ENCODE measurements at regions not wholly inside any gene's neighbourhood (a gene's known extent, or its start where the extent isn't known, plus 50 kb on each side); places are given as distances from the start of the nearest gene placed in this dataset.

DNA sequence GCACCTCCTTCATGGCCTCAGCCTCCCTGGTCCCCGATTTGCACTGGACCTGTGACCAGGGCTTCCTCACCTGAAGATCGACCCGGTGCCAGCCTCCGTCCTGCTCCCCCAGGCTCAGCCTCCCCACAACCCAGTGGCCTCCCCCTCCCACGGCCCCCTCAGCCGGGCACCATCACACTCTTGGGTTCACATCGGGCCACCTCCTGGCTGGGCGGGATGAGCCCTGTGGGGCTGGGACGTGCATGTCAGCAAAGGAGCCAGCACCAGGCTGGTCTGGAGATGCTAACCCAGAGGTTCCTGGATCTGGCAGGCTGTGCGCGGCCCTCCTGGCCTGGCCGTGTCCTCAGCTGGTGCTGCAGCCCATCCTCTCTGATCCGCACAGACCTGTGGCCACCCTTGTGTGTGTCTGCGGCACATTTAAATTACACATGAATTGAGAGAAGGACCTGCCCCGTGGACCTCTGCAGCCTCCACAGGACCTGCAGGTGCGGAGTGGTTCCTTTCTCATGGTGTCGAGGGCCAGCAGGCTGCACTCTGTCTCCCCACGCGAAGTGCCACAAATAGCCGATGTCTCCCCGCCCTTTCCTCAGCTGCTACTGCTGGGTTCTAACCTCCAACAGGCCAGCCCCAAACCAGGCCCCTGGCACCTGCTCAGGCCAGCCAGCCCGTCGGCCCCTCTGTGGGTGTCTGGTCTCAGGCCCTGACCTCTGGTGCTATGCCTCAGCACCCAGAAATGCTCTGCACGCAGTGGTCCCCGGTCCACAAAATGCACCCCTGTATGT lies 237.5 kb downstream of the ERMARD start:
- no peak for DNase-seq

DNA sequence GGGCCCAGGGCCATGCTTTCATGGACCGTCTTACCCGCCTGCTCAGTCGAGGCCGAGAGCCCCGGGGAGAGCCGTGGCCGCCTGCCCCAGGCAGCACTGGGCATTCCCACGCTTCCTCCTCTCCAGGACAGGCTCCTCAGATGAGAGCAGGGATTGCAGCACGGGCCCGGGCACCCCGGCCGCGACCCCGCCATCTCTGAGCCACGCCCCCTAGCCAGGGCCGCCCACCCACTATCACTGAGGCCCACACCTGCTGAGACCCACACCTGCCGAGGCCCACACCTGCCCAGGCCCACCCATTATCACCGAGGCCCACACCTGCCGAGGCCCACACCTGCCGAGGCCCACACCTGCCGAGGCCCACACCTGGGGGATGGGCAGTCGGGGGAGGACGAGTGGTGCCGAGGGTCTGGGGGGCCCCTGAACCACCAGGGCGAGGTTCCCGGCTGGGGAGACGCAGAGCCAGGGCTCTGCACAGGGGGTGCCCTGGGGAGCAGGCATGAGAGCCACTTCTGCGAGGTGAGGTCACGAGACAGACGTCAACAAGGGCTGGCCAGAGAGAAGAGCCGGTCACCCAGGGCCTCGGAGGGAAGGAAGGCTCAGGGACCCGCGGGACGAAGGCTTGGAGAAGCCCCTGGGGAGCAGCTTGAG lies 235.6 kb downstream of the ERMARD start:
- DNase-seq, result no peak

DNA sequence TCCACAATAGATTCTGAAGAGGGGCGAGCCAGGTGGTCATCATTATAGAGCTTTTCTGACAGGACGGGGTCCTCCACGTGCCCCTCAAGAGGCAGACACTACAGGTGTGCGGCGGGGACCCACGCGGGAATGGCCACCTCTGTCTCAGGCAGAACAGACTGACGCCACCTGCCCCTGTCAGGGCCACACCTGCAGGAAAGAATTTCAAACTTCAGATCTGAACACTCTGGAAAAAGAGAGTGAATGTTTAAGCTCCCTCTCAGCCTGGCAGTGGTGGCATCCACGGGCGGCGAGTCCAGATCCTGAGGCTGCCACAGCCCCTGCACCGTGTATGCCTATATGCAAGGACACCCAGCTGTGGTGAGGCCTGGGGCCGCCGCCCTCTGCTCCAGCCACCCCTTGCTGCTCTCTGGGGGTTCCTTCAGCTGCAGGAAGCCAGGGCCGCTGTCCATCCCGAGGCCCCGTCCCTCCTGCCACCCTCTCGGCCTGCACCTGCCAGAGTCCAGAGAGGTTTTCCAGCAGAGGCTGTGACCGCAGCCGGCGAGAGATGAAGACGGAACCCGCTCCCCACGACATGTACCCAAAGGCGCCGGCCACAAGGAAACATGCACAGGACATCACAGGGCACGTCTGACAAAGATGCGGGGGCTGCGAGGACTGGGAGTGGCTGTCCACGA lies 234.9 kb downstream of the ERMARD start:
- no peak for DNase-seq

DNA sequence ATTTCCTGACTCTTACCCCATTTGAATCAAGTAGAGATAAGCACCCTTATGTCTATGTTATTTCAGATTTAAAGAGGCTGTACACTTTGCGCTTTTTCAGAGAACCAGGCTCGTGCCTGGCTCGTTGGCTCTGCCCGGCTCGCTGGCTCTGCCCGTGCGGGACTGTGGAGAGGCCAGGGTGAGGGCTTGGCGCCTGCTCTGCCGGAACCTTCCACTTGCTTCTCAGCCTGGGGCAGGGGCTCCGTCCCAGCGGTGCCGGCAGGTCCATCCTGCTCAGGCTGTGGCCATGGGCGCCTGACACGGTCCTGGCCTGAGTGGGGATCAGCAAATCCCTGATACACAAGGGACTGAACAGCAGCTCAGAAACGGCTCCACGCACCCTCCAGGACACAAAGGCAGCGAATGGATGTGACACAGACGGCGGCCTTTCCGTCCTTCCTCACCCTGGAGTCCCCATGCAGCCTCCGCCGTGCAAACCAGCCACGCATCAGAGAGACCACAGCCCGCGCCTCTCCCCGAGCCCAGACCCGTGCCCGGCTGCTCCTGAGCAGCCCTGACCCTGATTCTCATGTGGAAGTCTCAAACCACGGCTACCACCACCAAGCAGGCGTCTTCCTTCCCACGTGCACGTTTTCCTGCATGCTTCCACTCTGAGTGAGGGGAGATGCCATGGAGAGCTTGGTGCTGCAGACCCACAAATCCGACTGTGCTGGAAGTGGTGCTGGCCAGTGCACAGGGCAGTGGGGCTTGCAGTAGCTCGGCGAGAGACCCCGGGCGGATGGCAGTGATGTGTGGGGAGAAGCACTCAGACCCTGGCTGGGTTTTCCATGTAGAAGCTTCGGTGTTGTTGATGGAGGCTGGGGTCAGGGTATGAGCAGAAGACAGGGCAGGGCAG lies 233.9 kb downstream of the ERMARD start:
- DNase-seq, result no peak

DNA sequence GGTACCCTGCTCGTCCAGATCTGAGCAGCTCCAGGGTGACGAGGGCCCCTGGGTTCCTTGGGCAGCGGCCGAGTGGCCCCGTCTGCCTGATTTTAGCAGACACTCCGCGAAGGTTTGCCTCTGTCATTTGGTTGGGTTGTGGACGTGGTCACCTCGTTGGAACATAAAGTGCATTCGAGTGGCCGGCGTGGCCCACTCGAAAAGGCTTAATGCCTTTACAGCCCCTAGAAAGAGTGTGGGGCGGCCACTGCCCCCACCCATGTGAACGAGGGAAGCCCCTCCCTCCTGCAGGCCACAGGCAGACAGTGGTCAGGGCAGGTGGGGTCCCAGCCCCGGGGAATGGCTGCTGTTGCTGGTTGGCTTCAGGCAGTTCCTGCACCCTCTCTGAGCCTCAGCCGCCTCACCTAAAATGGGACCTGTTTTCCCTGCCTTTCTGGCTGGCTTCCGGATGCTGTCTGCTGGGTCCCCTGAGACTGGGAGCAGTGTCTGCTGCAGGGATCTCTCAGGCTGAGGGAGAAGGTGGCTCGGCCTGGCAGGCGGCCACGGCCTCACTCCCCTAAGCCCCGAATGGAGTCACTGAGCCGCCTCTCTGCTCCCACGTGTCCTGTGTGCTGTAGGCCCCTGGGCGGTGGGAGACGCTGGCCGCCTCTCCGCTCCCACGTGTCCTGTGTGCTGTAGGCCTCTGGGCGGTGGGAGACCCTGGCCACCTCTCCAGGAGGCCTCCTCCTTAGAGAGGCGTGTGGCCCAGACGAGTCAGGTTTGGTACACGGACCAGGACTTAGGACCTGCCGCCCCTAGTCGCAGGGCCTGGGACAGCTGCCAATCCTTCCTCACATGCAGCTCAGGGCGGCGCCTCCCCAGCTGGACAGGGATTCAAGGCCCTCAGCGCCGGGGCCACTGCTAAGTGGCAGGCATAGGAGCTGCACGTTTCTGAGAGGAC lies 233.0 kb downstream of the ERMARD start:
- DNase-seq, result no peak

DNA sequence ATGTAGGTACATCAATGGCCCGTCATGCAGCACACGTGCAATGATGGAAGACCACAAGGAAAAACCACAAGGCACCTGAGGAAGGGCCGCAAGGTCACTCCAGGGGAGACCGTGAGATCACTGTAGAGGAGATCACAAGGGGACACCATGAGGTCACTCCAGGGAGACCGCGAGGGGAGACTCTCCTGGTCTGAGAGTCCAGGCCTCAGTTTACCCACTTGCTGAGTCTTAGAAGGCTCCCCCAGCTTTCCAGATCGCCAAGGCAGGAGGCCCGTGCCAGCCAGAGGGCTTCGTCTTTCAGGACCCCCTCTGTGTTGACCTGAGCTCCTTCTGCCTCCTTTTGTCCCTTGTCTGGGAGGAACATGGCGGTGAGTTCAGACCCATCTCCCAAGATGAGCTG lies 232.2 kb downstream of the ERMARD start:
- no peak for DNase-seq

DNA sequence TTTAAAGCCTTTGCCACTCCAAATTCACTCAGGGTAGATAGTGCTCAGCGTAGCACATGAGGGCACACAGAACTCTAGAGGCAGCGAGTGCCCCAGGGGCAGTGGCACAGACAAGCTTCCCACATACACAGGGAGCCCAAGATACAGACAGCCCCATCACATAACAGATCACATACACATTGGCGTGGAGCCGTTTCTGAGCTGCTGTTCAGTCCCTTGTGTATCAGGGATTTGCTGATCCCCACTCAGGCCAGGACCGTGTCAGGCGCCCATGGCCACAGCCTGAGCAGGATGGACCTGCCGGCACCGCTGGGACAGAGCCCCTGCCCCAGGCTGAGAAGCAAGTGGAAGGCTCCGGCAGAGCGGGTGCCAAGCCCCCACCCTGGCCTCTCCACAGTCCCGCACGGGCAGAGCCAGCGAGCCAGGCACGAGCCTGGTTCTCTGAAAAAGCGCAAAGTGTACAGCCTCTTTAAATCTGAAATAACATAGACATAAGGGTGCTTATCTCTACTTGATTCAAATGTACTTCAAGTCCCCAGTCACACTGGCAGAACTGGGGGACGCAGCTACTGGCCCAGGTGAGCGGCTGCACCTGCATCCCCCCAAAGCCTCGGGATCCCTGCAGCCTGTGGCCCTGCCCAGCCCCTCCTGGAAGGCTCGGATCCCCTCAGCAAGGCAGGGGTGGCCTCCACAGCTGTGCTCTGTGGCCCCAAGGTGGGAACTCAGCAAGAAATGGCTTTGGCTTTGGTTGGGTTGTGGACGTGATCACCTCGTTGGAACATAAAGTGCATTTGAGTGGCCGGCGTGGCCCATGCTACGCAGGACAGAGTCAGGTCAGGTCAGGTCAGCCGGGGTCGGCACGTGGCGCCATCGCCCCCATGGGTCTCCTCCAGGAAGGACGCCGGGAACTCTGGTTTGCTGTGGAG lies 231.3 kb downstream of the ERMARD start:
- no peak for DNase-seq

DNA sequence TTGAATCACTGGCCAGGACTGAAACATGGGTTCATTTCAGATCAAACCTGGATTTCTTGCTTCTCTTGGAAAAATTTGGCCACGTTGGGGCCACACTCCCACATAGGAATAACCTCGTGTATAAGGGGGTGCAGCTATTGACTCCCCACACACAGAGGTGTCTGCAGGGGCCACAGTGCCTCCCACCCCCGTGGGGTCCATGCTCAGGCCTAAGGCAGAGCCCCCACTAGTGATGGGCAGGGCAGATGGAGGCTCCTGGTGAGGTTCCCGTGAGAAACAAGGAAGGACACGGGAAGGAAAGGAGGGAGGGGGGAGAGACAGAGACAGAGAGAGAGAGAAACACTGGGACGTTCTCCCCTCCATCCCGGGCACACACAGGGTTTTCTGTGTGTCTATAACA lies 230.5 kb downstream of the ERMARD start:
- DNase-seq, result no peak

DNA sequence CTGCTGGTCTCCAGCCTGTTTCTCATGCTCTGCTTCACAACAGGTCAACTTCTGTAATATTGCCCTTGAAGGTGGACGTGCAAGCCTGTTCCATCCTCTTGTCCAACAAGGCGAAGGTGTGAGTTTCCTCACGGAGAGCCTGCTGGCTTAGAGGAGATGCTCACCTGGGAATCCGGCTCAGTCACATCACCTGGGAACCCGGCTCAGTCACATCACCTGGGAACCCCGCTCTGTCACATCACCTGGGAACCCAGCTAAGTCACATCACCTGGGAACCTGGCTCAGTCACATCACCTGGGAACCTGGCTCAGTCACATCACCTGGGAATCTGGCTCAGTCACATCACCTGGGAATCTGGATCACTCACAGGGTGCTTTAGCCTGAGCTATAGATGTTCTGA lies 230.1 kb downstream of the ERMARD start:
- DNase-seq, result no peak

DNA sequence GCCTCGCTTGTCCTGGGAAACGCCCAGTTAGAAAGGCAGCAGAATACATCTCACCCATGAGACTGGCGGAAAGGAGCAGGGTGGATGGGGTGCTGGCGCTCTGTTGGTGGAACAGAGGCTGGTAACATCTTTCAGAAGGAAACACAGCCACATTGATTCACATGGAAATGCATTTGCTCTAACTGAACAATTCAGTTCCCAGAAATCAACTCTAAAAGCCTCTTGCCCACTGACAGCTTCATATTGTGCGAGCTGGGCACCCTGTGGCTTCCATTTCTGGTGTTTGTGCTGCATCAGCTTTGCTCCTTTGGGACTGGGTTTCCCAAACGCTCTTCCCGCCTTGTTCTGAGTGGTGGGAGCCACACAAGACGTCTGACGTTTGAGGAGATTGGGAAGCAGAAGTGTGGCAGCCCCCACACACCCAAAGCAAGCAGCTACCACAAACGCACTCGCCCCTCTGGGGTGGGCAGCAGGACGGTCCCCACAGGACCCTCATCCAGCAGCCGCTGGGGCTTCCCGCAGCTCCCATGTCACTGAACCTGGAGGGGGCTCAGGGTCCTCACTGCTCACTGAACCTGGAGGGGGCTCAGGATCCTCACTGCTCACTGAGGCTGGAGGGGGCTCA lies 229.5 kb downstream of the ERMARD start:
- DNase-seq, result no peak

DNA sequence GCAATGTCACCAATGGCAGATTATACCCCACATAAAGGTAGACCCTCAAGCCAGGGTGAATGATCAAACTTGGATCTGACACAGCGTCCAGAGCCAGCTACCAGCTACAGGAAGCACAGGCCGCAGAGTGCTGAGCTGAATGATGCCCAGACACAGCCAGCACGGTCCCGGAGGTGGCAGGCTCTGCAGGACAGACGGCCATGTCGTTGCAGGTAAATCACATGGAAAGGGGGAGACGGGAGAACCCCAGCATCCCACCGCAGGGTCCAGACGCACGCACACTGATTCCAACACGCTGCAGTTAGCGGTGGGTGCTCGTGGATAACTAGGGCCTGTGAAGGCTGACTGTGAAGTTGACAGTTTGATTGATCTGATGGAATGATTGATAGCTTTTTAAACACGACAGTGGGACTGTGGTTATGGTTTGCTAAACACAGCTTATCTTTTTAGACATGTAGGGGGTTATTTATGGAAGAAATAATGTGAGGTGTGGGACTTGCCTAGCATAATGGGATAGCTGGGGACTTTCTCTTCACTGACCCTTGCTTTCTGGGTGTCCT lies 228.5 kb downstream of the ERMARD start:
- no peak for DNase-seq

DNA sequence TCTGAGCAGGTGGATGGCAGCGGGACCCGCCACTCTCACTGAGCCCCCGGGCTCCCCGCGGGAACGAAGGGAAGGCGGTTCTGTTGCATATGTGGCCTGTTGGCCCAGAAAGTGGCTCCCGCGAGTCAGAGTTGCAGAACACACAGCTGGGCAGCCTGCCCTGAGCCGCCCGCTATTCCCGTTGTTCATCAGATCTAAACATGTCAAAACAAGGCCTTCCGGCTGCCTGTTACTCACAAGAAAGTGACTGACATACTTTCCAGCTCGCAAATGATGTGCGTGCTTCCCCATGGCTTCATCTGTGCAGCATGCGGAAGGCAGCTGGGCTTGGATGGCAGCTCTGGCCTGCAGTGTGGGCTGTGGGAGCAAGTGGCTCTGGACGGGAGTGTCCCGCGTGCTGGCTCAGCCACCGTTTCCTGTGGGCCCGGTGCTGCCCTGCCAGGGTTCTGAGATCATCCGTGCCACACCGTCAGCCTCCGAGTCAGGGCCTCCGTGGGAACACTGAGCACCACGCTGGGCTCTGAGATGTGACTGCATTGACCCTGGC lies 227.3 kb downstream of the ERMARD start:
- no peak for DNase-seq

DNA sequence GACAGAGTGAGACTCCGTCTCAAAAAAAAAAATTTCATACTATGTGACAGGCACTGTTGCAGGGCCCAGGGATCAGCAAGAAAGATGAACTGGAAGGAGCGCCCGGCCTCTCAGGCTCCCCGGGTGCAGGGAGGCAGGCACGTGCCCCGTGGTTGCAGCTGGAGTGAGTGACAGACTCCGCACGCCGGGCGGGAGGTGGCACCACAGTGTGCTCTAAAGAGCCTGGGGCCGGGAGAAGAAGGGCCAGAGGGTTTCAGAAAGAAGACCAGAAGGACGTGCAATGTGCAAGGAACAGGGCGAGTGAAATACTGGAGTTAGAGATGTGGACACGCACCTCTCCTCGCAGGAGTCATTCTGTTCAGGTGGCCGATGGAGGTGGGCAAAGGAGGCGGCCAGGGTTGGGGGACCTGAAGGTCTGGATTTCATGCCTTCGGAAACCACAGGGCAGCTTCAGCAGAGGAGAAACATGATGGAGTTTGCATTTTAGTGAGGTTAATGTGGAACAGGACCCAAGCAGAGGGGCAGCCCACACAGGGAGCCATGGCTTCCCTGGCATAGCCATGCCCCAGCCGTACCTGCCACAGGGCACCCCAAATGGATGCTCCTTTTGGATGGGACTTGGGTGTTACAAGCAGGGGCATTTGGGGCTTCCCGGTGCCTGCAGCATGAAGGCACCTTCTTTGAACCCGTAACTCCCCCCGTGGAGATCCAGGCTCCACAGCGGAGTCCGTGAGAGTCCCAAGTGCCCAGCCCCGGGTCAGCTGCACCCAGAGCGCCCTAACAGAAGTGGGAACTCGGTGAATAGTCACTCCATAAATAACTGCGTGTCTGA lies 226.2 kb downstream of the ERMARD start:
- DNase-seq, result no peak

DNA sequence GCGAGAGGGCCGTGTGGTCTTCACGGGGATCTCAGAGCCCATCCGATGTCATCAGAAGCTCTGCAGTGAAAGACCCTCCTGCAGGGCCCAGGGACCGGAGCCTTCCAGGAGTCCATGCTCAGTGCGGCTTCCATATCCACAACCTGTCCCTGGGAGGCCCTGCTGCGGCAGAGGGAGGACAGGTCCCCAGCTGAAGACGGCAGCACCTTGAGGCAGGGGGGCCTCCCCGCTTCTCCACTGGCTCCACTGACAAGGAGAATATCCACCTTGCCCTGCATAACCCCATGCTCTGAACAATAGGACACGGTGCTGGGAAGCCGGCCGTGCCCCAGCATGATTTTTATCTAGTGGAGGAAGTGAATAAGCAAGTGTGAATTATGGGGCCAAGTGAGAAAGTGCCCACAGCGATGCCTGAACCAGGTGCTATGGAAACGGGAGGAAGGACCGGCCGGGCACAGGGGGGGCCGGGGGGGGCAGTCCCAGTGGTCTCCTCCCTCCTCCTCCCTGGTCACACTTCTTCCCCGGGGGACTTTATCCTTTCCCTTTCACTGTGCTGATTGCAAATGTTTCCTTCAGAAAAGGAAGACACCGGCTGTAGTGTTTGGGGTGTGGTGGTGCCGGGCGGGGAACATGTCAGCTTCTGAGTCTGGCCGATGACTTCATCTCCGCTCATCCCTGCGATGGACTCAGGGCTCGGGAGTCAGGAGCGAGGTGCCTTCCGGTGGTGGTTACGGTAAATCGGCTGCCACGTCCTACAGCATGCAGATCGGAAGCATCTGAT lies 225.1 kb downstream of the ERMARD start:
- DNase-seq, result no peak

DNA sequence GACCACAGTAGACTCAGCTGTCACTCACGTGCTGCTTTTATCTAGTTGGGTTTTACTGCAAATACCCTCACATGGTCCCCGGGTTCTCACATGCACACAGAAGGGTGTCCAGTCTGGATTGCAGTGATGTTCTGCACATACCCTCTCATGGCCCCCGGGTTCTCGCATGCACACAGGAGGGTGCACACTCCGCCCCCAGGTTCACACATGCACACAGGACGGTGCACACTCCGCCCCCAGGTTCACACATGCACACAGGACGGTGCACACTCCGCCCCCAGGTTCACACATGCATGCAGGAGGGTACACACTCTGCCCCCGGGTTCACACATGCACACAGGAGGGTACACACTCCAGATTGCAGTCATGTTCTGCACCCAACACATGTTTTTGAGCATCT lies 224.3 kb downstream of the ERMARD start:
- no peak for DNase-seq

DNA sequence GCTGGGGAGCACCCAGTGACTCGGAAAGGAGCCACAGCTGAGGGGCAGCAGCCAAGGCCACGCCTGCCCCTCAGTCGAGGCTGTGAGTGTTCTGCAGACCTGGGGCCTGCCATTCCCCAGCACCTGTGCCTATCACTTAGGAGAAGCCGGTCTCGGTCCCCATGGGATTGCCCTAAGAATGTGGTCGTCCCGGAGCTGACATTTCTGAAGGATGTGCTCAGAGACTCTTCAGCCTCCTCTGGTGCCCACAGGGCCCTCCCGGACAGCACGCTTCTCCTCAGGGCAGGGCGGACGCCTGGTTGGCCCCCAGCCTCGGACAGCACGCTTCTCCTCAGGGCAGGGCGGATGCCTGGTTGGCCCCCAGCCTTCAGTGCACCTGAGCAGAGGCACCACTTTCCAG lies 223.9 kb downstream of the ERMARD start:
- no peak for DNase-seq

DNA sequence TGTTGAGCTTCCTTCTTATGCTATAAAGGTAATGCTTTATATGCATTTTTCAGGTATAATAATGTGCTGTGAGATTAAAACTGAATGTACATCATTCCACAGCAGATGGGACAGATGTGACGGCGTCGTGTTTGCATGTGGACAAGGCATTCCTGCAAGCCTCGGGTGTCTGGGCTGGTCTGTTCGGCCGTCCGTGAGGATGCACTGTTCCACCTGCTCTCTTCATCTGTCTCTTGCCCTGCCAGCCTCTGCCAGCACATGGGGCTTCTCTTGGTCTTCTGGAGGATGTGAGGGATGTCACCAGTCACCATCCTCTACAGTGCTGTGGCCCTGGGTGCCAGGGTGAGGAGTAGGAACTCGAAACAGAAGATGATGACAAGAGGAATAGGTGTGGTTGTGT lies 223.2 kb downstream of the ERMARD start:
- no peak for DNase-seq
